ENCODE measurements at regions not wholly inside any gene's neighbourhood (a gene's known extent, or its start where the extent isn't known, plus 50 kb on each side); places are given as distances from the start of the nearest gene placed in this dataset.

DNA sequence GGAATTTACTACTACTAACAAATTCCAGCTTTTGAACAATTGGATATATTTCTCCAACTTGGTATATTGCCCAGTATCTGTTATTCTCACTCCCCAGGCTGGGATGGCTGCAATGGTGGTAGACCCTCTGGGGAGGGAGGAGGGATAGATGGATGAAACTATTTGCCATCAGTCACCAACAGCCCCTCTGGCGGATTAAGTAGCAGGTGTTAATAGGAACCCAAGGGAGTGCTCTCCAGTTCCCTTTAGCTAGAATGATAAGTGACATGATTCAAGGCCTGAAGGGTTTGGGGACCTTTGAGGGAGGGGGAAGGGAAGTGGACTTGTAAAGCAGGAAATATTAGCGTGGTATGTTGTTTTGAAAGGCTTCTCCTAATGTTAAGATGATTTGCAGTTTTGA lies 824.0 kb upstream of the ARRDC3 start:
- TF ChIP-seq POLR2A (IDR thresholded peaks at IDR 0.05; ENCODE audit: low read depth, low read length) (no peak), POLR2AphosphoS5 (IDR thresholded peaks at IDR 0.05; ENCODE audit: low read length) (no peak), EP300 (IDR thresholded peaks at IDR 0.05; ENCODE audit: borderline replicate concordance in 1 of 2, control insufficient read depth in 1 of 2, low read depth in 2 of 2, low read length in 2 of 2) (no peak), NFXL1 (IDR thresholded peaks at IDR 0.05; ENCODE audit: borderline replicate concordance) (no peak), MXI1 (IDR thresholded peaks at IDR 0.05; ENCODE audit: low read depth, low read length) (no peak), CTCF (IDR thresholded peaks at IDR 0.05 in 2 of 3, conservative IDR thresholded peaks at IDR 0.05 in 1 of 3; ENCODE audit: control insufficient read depth in 2 of 3, extremely low read depth in 1 of 3, insufficient read depth in 1 of 3, low read depth in 3 of 3, low read length in 3 of 3) (no peak), ASH2L (IDR thresholded peaks at IDR 0.05; ENCODE audit: borderline replicate concordance, low read depth) (no peak), CREB1 (IDR thresholded peaks at IDR 0.05; ENCODE audit: low read depth) (no peak), RB1 (IDR thresholded peaks at IDR 0.05; ENCODE audit: borderline replicate concordance) (no peak)
- TF ChIP-seq, protein P1, sequence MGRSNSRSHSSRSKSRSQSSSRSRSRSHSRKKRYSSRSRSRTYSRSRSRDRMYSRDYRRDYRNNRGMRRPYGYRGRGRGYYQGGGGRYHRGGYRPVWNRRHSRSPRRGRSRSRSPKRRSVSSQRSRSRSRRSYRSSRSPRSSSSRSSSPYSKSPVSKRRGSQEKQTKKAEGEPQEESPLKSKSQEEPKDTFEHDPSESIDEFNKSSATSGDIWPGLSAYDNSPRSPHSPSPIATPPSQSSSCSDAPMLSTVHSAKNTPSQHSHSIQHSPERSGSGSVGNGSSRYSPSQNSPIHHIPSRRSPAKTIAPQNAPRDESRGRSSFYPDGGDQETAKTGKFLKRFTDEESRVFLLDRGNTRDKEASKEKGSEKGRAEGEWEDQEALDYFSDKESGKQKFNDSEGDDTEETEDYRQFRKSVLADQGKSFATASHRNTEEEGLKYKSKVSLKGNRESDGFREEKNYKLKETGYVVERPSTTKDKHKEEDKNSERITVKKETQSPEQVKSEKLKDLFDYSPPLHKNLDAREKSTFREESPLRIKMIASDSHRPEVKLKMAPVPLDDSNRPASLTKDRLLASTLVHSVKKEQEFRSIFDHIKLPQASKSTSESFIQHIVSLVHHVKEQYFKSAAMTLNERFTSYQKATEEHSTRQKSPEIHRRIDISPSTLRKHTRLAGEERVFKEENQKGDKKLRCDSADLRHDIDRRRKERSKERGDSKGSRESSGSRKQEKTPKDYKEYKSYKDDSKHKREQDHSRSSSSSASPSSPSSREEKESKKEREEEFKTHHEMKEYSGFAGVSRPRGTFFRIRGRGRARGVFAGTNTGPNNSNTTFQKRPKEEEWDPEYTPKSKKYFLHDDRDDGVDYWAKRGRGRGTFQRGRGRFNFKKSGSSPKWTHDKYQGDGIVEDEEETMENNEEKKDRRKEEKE (IDR thresholded peaks at IDR 0.05), result no peak

Measured in GM12878 (cell line).